Uterus (tissue), 3 donors: ENCODE measurements at regions not wholly inside any gene's neighbourhood (a gene's known extent, or its start where the extent isn't known, plus 50 kb on each side); places are given as distances from the start of the nearest gene placed in this dataset.

Source experiments
- DNase-seq, 2 donors: peaks; one replicate each; pipeline ENCODE4 v3.0.0-alpha.2; 2019 to 2020
- H3K27ac ChIP-seq, 2 donors: fragments of 200-600 bp; sonication (generic); 1 replicate in 1 of 2; 2 replicates in 1 of 2; pipeline ENCODE4 v1.5.1; 2016 to 2018
- H3K27me3 ChIP-seq, 2 donors: fragments of 200-600 bp; sonication (generic); one replicate each; pipeline ENCODE4 v1.5.1; 2018 to 2019; ENCODE audit warnings: control low read depth in 1 of 2
- H3K36me3 ChIP-seq, 2 donors: fragments of 200-600 bp; sonication (generic); one replicate each; pipeline ENCODE4 v1.5.1; 2019; ENCODE audit warnings: control low read depth in 1 of 2
- H3K4me1 ChIP-seq, 2 donors: fragments of 200-600 bp; sonication (generic); one replicate each; pipeline ENCODE4 v1.5.1; 2018 to 2019; ENCODE audit warnings: control low read depth in 1 of 2
- H3K4me3 ChIP-seq, 2 donors: fragments of 200-600 bp; sonication (generic); 1 replicate in 1 of 2; 2 replicates in 1 of 2; pipeline ENCODE4 v1.5.1; 2018 to 2019; ENCODE audit warnings: mild to moderate bottlenecking in 1 of 2
- H3K9me3 ChIP-seq, 2 donors: fragments of 200-600 bp; sonication (generic); one replicate each; pipeline ENCODE4 v1.5.1; 2019; ENCODE audit warnings: control low read depth in 1 of 2
- POLR2A ChIP-seq, 2 donors: fragments of 450-650 bp; IDR thresholded peaks; one replicate each; pipeline ENCODE4 v1.6.1; 2016; ENCODE audit warnings: antibody characterized with exemption in 2 of 2, mild to moderate bottlenecking in 1 of 2, moderate library complexity in 1 of 2
- intact Hi-C: fragments of 100-400 bp; cut with DNase I; formaldehyde crosslinking; loops from one replicate; pipeline ENCODE4 v1.15.1; 2023; ENCODE audit warnings: low total_unique reads
- TF ChIP-seq, protein P1 (sequence below), 4 experiments: fragments of 200-600 bp in 2 of 4; fragments of 450-650 bp in 2 of 4; sonication (generic) in 2 of 4; IDR thresholded peaks; one replicate each; pipeline ENCODE4 v1.5.1; 2016 to 2019; ENCODE audit warnings: antibody characterized with exemption in 4 of 4, mild to moderate bottlenecking in 2 of 4, moderate library complexity in 1 of 4
- donor health status: DM: yes; HTN: yes; CAD: no.

DNA sequence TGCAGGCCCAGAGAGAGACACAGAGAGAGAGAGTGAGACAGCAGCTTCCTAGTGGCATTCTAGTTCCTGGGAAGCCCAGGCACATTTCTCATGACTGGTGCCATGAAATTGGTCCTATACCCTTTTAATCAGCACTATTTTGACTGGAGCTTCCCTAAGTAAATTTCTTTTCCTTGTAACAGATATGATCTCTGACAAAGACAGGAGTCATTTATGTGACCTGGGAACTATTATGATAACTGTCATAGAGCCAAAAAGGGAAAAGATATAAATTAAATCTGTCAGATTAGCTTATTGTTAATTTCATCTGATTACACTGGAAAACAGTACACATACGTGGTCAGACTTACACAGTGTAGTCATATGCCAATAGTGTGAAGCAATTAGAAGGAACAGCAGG, 161.3 kb upstream of the HNRNPA3 start:
- DNase-seq = no peak
- Histone ChIP-seq H3K27me3 (no peaks in the 10 kb centered on the region), H3K9me3 (no peaks in the 10 kb centered on the region), H3K27ac (no peak overlapping the region), H3K4me1 (no peaks in the 10 kb centered on the region), H3K4me3 (no peak overlapping the region), H3K36me3 (no peaks in the 10 kb centered on the region)
- intact Hi-C loops = no loop called here
- TF ChIP-seq POLR2A (IDR thresholded peaks at IDR 0.05) = no peak
- TF ChIP-seq, protein P1, sequence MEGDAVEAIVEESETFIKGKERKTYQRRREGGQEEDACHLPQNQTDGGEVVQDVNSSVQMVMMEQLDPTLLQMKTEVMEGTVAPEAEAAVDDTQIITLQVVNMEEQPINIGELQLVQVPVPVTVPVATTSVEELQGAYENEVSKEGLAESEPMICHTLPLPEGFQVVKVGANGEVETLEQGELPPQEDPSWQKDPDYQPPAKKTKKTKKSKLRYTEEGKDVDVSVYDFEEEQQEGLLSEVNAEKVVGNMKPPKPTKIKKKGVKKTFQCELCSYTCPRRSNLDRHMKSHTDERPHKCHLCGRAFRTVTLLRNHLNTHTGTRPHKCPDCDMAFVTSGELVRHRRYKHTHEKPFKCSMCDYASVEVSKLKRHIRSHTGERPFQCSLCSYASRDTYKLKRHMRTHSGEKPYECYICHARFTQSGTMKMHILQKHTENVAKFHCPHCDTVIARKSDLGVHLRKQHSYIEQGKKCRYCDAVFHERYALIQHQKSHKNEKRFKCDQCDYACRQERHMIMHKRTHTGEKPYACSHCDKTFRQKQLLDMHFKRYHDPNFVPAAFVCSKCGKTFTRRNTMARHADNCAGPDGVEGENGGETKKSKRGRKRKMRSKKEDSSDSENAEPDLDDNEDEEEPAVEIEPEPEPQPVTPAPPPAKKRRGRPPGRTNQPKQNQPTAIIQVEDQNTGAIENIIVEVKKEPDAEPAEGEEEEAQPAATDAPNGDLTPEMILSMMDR (IDR thresholded peaks at IDR 0.05) = no peak

GRCh38 chr2:177052471-177052870, 160.1 kb upstream of the HNRNPA3 start:
- peak overlapping the region; percentile 43 to 46 for H3K27ac ChIP-seq
- intact Hi-C loops = no loop called here

GRCh38 chr2:177053038-177053437, 159.6 kb upstream of the HNRNPA3 start:
- peak overlapping the region; percentile 43 to 46 for H3K27ac ChIP-seq
- H3K36me3 ChIP-seq = no peaks in the 10 kb centered on the region
- no peak overlapping the region for H3K4me3 ChIP-seq
- intact Hi-C loops = no loop called here
- no peaks in the 10 kb centered on the region for H3K4me1 ChIP-seq
- H3K27me3 ChIP-seq = no peaks in the 10 kb centered on the region
- no peak for DNase-seq
- no peaks in the 10 kb centered on the region for H3K9me3 ChIP-seq
- TF ChIP-seq, protein P1 (IDR thresholded peaks at IDR 0.05) = no peak
- TF ChIP-seq POLR2A (IDR thresholded peaks at IDR 0.05) = no peak

More at GRCh38 chr2:177052471-177052870, 160.1 kb upstream of the HNRNPA3 start:
- DNase-seq = no peak
- no peaks in the 10 kb centered on the region for H3K4me1 ChIP-seq
- no peak for TF ChIP-seq POLR2A (IDR thresholded peaks at IDR 0.05)
- TF ChIP-seq, protein P1 (IDR thresholded peaks at IDR 0.05) = no peak
- H3K27me3 ChIP-seq = no peaks in the 10 kb centered on the region
- no peaks in the 10 kb centered on the region for H3K9me3 ChIP-seq
- H3K36me3 ChIP-seq = no peaks in the 10 kb centered on the region
- no peak overlapping the region for H3K4me3 ChIP-seq

DNA sequence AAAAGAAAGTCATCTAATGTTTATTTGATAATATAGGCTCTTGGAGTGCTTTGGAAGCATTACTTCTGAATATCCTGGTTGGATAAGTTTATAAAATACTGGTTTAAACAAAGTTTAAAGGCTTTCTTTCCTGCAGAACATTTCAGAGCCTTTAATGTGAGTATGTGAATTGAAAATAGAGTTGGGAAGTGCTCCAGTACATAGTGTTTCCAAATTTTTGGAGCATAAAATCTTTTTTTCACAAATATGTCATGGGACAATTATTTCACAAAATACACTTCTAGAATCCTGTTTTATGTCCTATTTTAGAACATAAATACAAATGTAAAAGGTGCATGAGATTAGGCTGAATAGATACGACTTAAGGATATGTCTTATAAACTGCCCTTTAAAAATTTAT, 158.9 kb upstream of the HNRNPA3 start:
- H3K27ac ChIP-seq = peak overlapping the region; percentile 47 to 51
- H3K36me3 ChIP-seq = no peaks in the 10 kb centered on the region
- H3K27me3 ChIP-seq = no peaks in the 10 kb centered on the region
- no peak for TF ChIP-seq POLR2A (IDR thresholded peaks at IDR 0.05)
- TF ChIP-seq, protein P1 (IDR thresholded peaks at IDR 0.05) = no peak
- peaks cover 0 to 3% of the 10 kb centered on the region in 2 donors for H3K4me1 ChIP-seq
- no peaks in the 10 kb centered on the region for H3K9me3 ChIP-seq
- H3K4me3 ChIP-seq = no peak overlapping the region
- intact Hi-C loops = no loop called here
- DNase-seq = no peak

- Histone ChIP-seq H3K4me3 (no peak overlapping the region), H3K9me3 (no peaks in the 10 kb centered on the region), H3K36me3 (no peaks in the 10 kb centered on the region), H3K4me1 (peaks cover 0 to 4% of the 10 kb centered on the region in 2 donors), H3K27ac (peak overlapping the region; percentile 35 to 51), H3K27me3 (no peaks in the 10 kb centered on the region)
- no peak for TF ChIP-seq POLR2A (IDR thresholded peaks at IDR 0.05)
- TF ChIP-seq, protein P1 (IDR thresholded peaks at IDR 0.05) = no peak
- DNase-seq = peak in 1 of 2 donors; percentile 34
- intact Hi-C loops = no loop called here
Observed at GRCh38 chr2:177056481-177056929, 156.1 kb upstream of the HNRNPA3 start.
